Hepatocyte (in vitro differentiated cells): ENCODE measurements at regions not wholly inside any gene's neighbourhood (a gene's known extent, or its start where the extent isn't known, plus 50 kb on each side); places are given as distances from the start of the nearest gene placed in this dataset.
"Not testable (repeated sequence)": the region's sequence is repeated elsewhere in the genome, so short reads cannot be mapped to it uniquely, and the experiment has no call there.

Source experiments
- DNase-seq: peaks from one replicate; pipeline ENCODE4 v3.0.0-alpha.2; 2016; ENCODE audit warnings: low spot score
- H2AFZ ChIP-seq: fragments of 200-600 bp; sonication (generic); 2 replicates; pipeline ENCODE4 v1.6.0; 2016; ENCODE audit warnings: antibody characterized with exemption, mild to moderate bottlenecking
- H3K27ac ChIP-seq: fragments of 200-600 bp; sonication (generic); 2 replicates; pipeline ENCODE4 v1.5.1; 2016; ENCODE audit warnings: mild to moderate bottlenecking
- H3K27me3 ChIP-seq: fragments of 200-600 bp; sonication (generic); 2 replicates; pipeline ENCODE4 v1.6.1; 2016
- H3K36me3 ChIP-seq: fragments of 200-600 bp; sonication (generic); replicated peaks from 2 replicates; pipeline ENCODE4 v1.5.1; 2016; ENCODE audit warnings: low read depth; ENCODE audit not compliant: insufficient read depth
- H3K4me1 ChIP-seq: fragments of 200-600 bp; sonication (generic); 2 replicates; pipeline ENCODE4 v1.5.1; 2016; ENCODE audit warnings: mild to moderate bottlenecking, moderate library complexity; ENCODE audit not compliant: insufficient read depth
- H3K4me2 ChIP-seq: fragments of 200-600 bp; sonication (generic); 2 replicates; pipeline ENCODE4 v1.6.0; 2016
- H3K4me3 ChIP-seq: fragments of 200-600 bp; sonication (generic); 2 replicates; pipeline ENCODE4 v1.5.1; 2016; ENCODE audit warnings: mild to moderate bottlenecking
- H3K79me2 ChIP-seq: fragments of 200-600 bp; sonication (generic); 2 replicates; pipeline ENCODE4 v1.6.0; 2017; ENCODE audit warnings: mild to moderate bottlenecking
- H3K9me2 ChIP-seq: fragments of 200-600 bp; sonication (generic); replicated peaks from 2 replicates; pipeline ENCODE4 v1.6.0; 2017; ENCODE audit warnings: mild to moderate bottlenecking; ENCODE audit not compliant: insufficient read depth
- H3K9me3 ChIP-seq: fragments of 200-600 bp; sonication (generic); 2 replicates; pipeline ENCODE4 v1.5.1; 2016; ENCODE audit warnings: low read depth, mild to moderate bottlenecking
- H4K20me1 ChIP-seq: fragments of 200-600 bp; sonication (generic); 2 replicates; pipeline ENCODE4 v1.6.0; 2016; ENCODE audit warnings: mild to moderate bottlenecking; ENCODE audit not compliant: insufficient read depth, poor library complexity, severe bottlenecking
- EZH2 ChIP-seq: fragments of 200-600 bp; sonication (generic); IDR thresholded peaks from 2 replicates; pipeline ENCODE4 v1.6.1; 2016; ENCODE audit warnings: antibody characterized with exemption, mild to moderate bottlenecking, borderline replicate concordance
- EZH2phosphoT487 ChIP-seq: fragments of 200-600 bp; sonication (generic); IDR thresholded peaks from one replicate; pipeline ENCODE4 v1.6.1; 2018; ENCODE audit warnings: antibody characterized with exemption, mild to moderate bottlenecking, low read depth, moderate library complexity; ENCODE audit not compliant: unreplicated experiment, severe bottlenecking
- WGBS: methylation state at CpG from one replicate; pipeline ENCODE4 v1.1.6; 2016; ENCODE audit warnings: low lambda C conversion rate; ENCODE audit errors: missing lambda C conversion rate; 5-methylcytosine and 5-hydroxymethylcytosine counted together
- TF ChIP-seq, protein P1 (sequence below): fragments of 200-600 bp; sonication (generic); IDR thresholded peaks from 2 replicates; pipeline ENCODE4 v1.5.1; 2016; ENCODE audit warnings: antibody characterized with exemption, mild to moderate bottlenecking; ENCODE audit not compliant: poor library complexity

DNA sequence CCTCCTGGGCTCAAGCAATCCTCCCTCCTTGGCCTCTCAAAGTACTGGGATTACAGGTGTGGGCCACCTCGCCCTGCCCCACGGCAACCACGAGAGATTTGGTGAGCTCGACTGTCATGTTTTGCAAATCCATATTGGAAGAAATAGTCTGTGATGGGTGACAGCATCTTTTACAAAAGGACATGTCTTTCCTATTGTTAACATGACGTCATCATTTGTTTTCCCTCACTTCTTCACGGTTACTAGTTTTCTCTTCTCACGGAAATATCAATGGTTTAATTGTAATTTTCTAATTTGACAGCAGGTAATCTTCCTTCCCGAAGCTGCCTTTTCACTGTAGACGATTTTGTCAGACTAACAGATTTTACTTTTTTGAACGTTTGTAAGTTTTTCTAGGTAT, 110.8 kb upstream of the GREM2 start:
- Histone ChIP-seq H3K9me2 (no peaks in the 10 kb centered on the region), H3K79me2 (no peaks in the 10 kb centered on the region), H3K27me3 (no peaks in the 10 kb centered on the region), H3K36me3 (no peaks in the 10 kb centered on the region), H3K4me1 (no peaks in the 10 kb centered on the region), H3K27ac (no peak overlapping the region), H3K4me3 (no peak overlapping the region), H3K9me3 (no peaks in the 10 kb centered on the region), H2AFZ (no peak overlapping the region), H4K20me1 (no peaks in the 10 kb centered on the region), H3K4me2 (no peak overlapping the region)
- WGBS: 85% methylated on average over 10 of the region's 10 CpGs
- DNase-seq: no peak
- TF ChIP-seq, protein P1, sequence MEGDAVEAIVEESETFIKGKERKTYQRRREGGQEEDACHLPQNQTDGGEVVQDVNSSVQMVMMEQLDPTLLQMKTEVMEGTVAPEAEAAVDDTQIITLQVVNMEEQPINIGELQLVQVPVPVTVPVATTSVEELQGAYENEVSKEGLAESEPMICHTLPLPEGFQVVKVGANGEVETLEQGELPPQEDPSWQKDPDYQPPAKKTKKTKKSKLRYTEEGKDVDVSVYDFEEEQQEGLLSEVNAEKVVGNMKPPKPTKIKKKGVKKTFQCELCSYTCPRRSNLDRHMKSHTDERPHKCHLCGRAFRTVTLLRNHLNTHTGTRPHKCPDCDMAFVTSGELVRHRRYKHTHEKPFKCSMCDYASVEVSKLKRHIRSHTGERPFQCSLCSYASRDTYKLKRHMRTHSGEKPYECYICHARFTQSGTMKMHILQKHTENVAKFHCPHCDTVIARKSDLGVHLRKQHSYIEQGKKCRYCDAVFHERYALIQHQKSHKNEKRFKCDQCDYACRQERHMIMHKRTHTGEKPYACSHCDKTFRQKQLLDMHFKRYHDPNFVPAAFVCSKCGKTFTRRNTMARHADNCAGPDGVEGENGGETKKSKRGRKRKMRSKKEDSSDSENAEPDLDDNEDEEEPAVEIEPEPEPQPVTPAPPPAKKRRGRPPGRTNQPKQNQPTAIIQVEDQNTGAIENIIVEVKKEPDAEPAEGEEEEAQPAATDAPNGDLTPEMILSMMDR: no peak
- TF ChIP-seq EZH2phosphoT487 (no peak), EZH2 (no peak)

DNA sequence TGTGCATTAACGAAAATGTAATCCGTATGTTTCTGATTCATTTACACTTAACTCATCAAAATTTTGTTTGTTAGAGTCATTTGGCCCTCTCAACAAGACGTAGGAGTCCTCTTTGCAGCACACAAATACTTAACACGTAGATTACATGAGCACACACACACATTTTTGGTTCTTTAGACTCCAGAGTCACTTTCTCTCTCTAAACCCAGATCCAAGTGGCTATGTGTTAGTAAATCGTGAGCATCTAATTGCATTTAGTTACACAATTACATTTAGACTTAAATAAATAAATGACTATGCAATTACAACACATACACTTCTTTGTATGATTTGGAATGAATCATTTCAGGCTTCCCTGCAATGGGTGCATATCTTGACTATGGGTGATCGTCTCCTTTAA, 109.0 kb upstream of the GREM2 start:
- DNase-seq: no peak
- Histone ChIP-seq H3K79me2 (no peaks in the 10 kb centered on the region), H3K36me3 (no peaks in the 10 kb centered on the region), H3K4me3 (no peak overlapping the region), H3K27ac (no peak overlapping the region), H3K9me3 (no peaks in the 10 kb centered on the region), H3K9me2 (no peaks in the 10 kb centered on the region), H3K4me1 (no peaks in the 10 kb centered on the region), H4K20me1 (no peaks in the 10 kb centered on the region), H2AFZ (no peak overlapping the region), H3K4me2 (peak overlapping the region; percentile 5), H3K27me3 (no peaks in the 10 kb centered on the region)
- no peak for TF ChIP-seq EZH2phosphoT487
- TF ChIP-seq EZH2: no peak
- TF ChIP-seq, protein P1: no peak
- 88% methylated on average over 6 of the region's 6 CpGs for WGBS

DNA sequence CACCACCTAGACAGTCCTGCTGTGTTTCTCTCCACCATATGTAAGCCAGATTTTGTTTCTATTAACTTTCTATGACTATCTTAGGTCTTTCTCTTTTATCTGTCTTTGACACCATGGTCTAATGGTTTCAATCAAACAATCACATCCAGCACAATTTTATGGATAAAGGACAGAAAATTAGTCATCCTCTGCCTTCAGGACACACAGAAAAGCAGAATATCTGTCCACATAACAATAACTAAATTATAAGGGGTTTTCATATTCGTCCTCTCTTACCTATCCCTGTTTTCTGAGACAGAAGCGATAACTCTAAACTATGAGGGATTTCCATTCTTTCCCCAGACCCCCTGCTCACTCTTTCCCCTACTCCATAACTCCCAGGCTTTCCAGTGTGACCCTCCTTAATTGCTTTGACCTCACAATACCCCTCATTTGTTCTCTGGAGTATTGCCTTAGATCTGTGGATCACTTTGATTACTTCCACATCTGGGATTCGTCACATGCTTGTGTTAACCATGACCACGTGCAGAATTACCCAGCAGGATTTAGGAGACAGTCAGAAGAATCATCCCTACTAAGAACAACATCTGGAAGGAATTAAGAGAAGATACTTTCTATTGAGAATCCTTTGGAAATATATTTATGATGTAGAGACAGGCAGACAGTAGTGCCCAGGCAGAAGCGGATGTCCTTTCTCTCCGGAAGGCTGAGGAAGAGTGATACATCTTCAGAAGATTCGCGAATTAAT, 108.2 kb upstream of the GREM2 start:
- WGBS: 58% methylated on average over 8 of the region's 8 CpGs
- TF ChIP-seq, protein P1: no peak
- TF ChIP-seq EZH2 (no peak), EZH2phosphoT487 (no peak)
- H3K9me2 ChIP-seq: no peaks in the 10 kb centered on the region
- no peak overlapping the region for H3K27ac ChIP-seq
- H3K79me2 ChIP-seq: no peaks in the 10 kb centered on the region
- DNase-seq: no peak
- H2AFZ ChIP-seq: no peak overlapping the region
- no peak overlapping the region for H3K4me3 ChIP-seq
- no peaks in the 10 kb centered on the region for H3K36me3 ChIP-seq
- no peaks in the 10 kb centered on the region for H3K4me1 ChIP-seq
- H3K27me3 ChIP-seq: no peaks in the 10 kb centered on the region
- H3K4me2 ChIP-seq: peak overlapping the region; percentile 5
- no peaks in the 10 kb centered on the region for H3K9me3 ChIP-seq
- no peaks in the 10 kb centered on the region for H4K20me1 ChIP-seq

DNA sequence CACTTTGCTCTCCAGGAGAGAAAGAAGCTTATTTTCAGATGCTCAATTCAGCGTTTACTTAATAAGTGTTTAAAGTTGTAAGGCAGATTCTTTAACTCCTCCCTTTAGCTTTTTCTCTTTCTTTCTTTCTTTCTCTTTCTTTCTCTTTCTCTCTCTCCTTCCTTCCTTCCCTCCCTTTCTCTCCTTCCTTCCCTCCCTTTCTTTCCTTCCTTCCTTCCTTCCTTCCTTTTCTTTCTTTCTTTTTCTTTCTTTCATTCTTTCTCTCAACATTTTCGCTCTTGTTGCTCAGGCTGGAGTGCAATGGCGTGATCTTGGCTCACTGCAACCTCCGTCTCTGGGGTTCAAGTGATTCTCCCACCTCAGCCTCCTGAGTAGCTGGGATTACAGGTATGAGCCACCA, 104.6 kb upstream of the GREM2 start:
- 95% methylated on average over 4 of the region's 4 CpGs for WGBS
- H3K27ac ChIP-seq, H3K36me3 ChIP-seq, H2AFZ ChIP-seq, H3K27me3 ChIP-seq, H4K20me1 ChIP-seq, H3K9me2 ChIP-seq, H3K4me3 ChIP-seq, H3K4me1 ChIP-seq, DNase-seq, H3K4me2 ChIP-seq, H3K9me3 ChIP-seq, H3K79me2 ChIP-seq: not testable (repeated sequence)
